Inflammatory macrophage (primary cell): ENCODE measurements at regions not wholly inside any gene's neighbourhood (a gene's known extent, or its start where the extent isn't known, plus 50 kb on each side); places are given as distances from the start of the nearest gene placed in this dataset.
A peak's percentile ranks its signal among the peaks of the same experiment; 100 is the strongest.

ENCODE experiments used
- DNase-seq, 2 donors: peaks; one replicate each; pipeline ENCODE4 v3.0.0-alpha.2; 2020 to 2022

GRCh38 chr10:59595593-59595992 is 114.1 kb downstream of the SLC16A9 start:
- no peak for DNase-seq

GRCh38 chr10:59593768-59594167 is 115.9 kb downstream of the SLC16A9 start:
- no peak for DNase-seq

- no peak for DNase-seq
Measured at GRCh38 chr10:59589796-59590195, 119.9 kb downstream of the SLC16A9 start.

- no peak for DNase-seq
Measured at GRCh38 chr10:59588791-59589190, 120.9 kb downstream of the SLC16A9 start.

GRCh38 chr10:59587756-59588140 is 121.9 kb downstream of the SLC16A9 start:
- no peak for DNase-seq

GRCh38 chr10:59587083-59587755 is 122.4 kb downstream of the SLC16A9 start:
- DNase-seq: no peak

DNA sequence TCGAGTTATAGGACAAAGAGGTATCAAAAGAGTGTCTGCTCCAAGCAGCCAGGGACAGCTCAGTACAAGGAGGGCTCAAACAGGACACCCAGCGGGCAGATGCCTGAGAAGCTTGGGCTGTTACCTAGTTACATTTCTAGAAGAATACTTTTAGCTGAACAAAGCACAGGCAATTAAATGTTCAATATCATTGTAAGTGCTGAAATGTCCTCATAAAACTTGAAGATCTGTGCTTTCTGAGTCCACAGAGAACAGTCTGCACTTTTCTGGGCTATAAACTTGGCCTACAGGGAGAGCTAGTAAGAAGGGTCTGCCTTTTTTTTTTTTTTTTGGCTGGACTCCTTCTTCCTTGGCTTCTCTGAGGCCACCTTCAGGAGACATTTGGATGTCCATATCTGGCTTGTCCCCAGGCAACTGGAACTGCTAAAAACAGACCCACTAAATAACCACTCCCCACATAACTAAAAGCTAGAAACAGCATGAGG is 123.2 kb downstream of the SLC16A9 start:
- no peak for DNase-seq

DNA sequence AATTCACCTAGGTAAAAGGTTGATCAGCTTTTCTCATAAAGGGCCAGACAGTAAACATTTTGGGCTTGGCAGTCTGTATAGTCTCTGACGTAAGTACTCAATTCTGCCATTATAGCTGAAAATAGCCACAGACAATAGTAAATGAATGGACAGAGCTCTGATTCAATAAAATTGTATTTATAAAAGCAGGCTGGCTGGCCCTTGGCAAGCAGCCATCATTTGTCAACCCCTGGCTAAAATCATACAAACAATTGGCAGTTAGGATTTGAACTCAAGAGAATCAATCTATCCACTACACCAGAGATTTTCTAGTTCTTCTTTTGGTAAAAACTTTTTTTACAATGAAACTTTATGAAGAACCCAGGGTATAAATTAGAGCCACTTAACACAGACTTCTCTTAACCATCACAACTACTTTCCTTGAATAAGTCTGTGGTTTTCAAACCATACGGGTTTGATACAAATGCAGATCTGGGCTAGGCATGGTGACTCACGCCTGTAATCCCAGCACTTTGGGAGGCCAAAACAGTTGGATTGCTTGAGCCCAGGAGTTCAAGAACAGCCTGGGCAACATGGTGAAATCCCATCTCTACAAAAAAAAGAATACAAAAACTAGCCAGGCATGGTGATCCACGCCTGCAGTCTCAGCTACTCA is 124.5 kb downstream of the SLC16A9 start:
- DNase-seq: no peak

GRCh38 chr10:59582780-59583179 is 126.9 kb downstream of the SLC16A9 start:
- DNase-seq: no peak

GRCh38 chr10:59582058-59582457 is 127.6 kb downstream of the SLC16A9 start:
- DNase-seq: no peak

GRCh38 chr10:59580026-59580863 is 129.4 kb downstream of the SLC16A9 start:
- no peak for DNase-seq

DNA sequence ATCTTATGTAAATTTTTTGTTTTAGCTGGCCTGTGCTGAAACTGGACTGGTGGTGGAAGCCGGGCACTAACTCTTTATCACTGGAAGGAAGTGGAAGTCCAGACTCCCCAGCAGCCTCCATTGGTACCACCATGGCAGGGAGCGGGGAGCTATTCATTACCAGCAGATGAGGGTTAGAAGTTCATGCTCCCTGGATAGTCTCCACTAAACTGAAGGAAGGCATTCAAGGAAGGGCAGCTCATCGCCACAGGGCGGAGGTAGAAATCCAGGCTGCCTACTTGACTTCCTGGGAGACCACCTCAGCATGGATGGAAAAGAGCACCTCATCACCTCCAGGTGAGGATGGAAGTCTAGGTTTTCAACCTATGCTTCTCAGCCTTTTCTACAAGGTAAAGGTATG is 130.9 kb downstream of the SLC16A9 start:
- no peak for DNase-seq

DNA sequence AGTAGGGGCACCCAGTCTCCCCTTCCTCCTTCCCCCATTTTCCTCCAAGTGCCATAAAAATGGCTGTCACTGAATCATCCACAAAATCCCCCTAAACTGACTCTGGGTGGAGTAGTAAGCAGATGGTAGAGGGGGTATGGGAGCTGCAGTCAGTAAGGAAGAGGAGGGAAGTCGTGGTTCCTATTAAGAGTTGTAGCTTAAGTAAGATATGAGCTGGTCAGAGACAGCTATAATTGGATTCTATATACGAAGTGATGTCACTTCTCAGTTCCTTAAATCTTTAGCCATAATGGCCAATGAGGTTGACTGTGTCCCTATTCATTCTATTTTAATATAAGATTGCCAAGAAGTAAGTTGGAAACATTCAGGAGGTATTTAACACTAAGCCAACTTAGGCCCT is 131.7 kb downstream of the SLC16A9 start:
- DNase-seq: peak in 1 of 2 donors; percentile 16

DNA sequence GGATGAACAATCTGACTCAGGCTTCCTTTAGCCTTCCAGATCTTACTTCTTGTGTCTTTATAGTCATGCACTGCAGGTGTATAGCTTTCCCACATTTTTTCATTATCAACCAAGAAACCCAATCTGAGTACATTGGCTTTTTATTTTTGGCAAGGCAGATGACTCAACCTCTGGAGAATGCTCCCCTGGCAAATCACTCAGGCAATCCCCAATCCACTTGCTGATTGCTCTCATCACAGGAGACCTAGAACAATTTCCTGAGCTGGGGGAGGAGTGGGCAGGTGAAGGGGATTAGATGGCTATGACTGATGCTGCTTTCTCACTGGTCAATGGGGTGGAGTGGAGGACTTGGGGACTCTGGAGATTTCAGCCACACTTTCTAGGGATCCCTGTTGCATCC is 134.4 kb downstream of the SLC16A9 start:
- no peak for DNase-seq

DNA sequence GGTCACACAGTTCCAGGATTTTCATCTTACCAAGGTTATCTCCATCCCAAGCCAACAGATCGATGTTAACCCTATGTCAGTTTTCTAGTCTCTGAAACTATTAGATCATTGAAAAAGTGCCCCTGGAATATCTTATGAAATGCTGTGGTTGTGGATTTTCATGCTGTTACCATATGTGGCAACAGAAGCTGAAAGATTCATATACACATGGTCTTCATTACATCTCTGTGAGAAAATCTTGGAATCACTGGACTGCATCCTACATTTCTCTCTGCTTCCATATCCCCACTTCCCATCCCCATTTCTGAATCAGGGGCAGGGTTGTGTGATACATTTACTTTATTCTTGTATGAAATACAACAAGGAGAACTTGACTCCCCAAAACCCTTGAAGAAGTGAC is 146.1 kb downstream of the SLC16A9 start:
- no peak for DNase-seq

GRCh38 chr10:59562126-59562525 is 147.5 kb downstream of the SLC16A9 start:
- DNase-seq: no peak

GRCh38 chr10:59561477-59562121 is 148.1 kb downstream of the SLC16A9 start:
- no peak for DNase-seq

DNA sequence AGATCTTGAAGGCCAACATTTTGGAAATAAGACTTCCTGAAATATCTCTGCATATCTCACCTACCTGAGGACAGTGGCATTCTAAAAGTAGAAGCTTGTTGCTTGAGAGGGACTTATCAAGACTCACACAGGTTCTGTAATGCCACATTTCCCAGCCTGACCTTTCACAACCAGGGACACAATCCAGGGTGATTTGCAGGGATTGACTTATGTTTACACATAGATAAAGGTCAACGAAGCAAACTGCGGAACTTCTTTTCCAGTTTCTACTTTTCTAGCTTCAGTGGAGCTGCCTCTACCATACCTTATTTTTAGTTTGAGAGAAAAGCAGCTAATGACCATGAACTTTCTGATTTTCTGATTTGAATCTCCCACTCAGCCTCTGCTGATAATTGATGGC is 148.7 kb downstream of the SLC16A9 start:
- no peak for DNase-seq

GRCh38 chr10:59560161-59560560 is 149.5 kb downstream of the SLC16A9 start:
- no peak for DNase-seq

GRCh38 chr10:59558066-59558465 is 151.6 kb downstream of the SLC16A9 start:
- no peak for DNase-seq

- DNase-seq: no peak
Measured at GRCh38 chr10:59557642-59558041, 152.0 kb downstream of the SLC16A9 start.

- no peak for DNase-seq
Measured at GRCh38 chr10:59557052-59557451, 152.6 kb downstream of the SLC16A9 start.
